GM12873 (cell line): ENCODE measurements at regions not wholly inside any gene's neighbourhood (a gene's known extent, or its start where the extent isn't known, plus 50 kb on each side); places are given as distances from the start of the nearest gene placed in this dataset.

Experiments
- CTCF ChIP-seq: IDR thresholded peaks from 2 replicates; pipeline ENCODE4 v1.5.1; 2012; ENCODE audit warnings: low read depth, mild to moderate bottlenecking, moderate library complexity, low read length, control low read depth; ENCODE audit not compliant: insufficient read depth; ENCODE audit errors: missing control alignments

- TF ChIP-seq CTCF, result no peak
Measured at GRCh38 chr13:38624822-38625221, 62.1 kb upstream of the FREM2 start.

GRCh38 chr13:38628554-38628953 is 58.3 kb upstream of the FREM2 start:
- no peak for TF ChIP-seq CTCF

- no peak for TF ChIP-seq CTCF
Measured at GRCh38 chr13:38630780-38631179, 56.1 kb upstream of the FREM2 start.

GRCh38 chr13:38635030-38635429 is 51.8 kb upstream of the FREM2 start:
- no peak for TF ChIP-seq CTCF

GRCh38 chr13:38636073-38636472 is 50.8 kb upstream of the FREM2 start:
- TF ChIP-seq CTCF, result no peak

GRCh38 chr13:38636761-38637160 is 50.1 kb upstream of the FREM2 start:
- TF ChIP-seq CTCF, result no peak
